GM04503 (cell line): ENCODE measurements at regions not wholly inside any gene's neighbourhood (a gene's known extent, or its start where the extent isn't known, plus 50 kb on each side); places are given as distances from the start of the nearest gene placed in this dataset.

Experiments
- DNase-seq: peaks from one replicate; pipeline ENCODE4 v3.0.0-alpha.2; 2012; ENCODE audit warnings: low read depth

- DNase-seq: no peak
Observed at GRCh38 chr2:203789618-203790017, 78.0 kb upstream of the CTLA4 start.

- DNase-seq: no peak
Observed at GRCh38 chr2:203790134-203790852, 77.3 kb upstream of the CTLA4 start.

- DNase-seq: no peak
Observed at GRCh38 chr2:203796248-203797010, 71.1 kb upstream of the CTLA4 start.

- no peak for DNase-seq
Observed at GRCh38 chr2:203797276-203797675, 70.3 kb upstream of the CTLA4 start.

- no peak for DNase-seq
Observed at GRCh38 chr2:203797712-203798111, 69.9 kb upstream of the CTLA4 start.

- DNase-seq: no peak
Observed at GRCh38 chr2:203798296-203799087, 69.1 kb upstream of the CTLA4 start.

GRCh38 chr2:203799908-203800307 lies 67.7 kb upstream of the CTLA4 start:
- DNase-seq: no peak

- DNase-seq: no peak
Observed at GRCh38 chr2:203800783-203801182, 66.8 kb upstream of the CTLA4 start.

- peak; percentile 97 for DNase-seq
Observed at GRCh38 chr2:203802342-203803052, 65.1 kb upstream of the CTLA4 start.

- no peak for DNase-seq
Observed at GRCh38 chr2:203803053-203803429, 64.5 kb upstream of the CTLA4 start.

- DNase-seq: peak; percentile 99
Observed at GRCh38 chr2:203804070-203804469, 63.5 kb upstream of the CTLA4 start.

GRCh38 chr2:203804764-203805485 lies 62.6 kb upstream of the CTLA4 start:
- DNase-seq: no peak

- no peak for DNase-seq
Observed at GRCh38 chr2:203805486-203805838, 62.1 kb upstream of the CTLA4 start.

- DNase-seq: no peak
Observed at GRCh38 chr2:203806761-203807160, 60.8 kb upstream of the CTLA4 start.

- DNase-seq: peak; percentile 88
Observed at GRCh38 chr2:203808046-203808750, 59.4 kb upstream of the CTLA4 start.

- DNase-seq: peak; percentile 60
Observed at GRCh38 chr2:203809084-203809521, 58.5 kb upstream of the CTLA4 start.

GRCh38 chr2:203809991-203810510 lies 57.5 kb upstream of the CTLA4 start:
- no peak for DNase-seq

GRCh38 chr2:203811491-203812221 lies 55.9 kb upstream of the CTLA4 start:
- peak; percentile 86 for DNase-seq

GRCh38 chr2:203812294-203813221 lies 55.0 kb upstream of the CTLA4 start:
- DNase-seq: no peak
